ENCODE measurements at regions not wholly inside any gene's neighbourhood (a gene's known extent, or its start where the extent isn't known, plus 50 kb on each side); places are given as distances from the start of the nearest gene placed in this dataset.

- no peak overlapping the region for H3K4me3 ChIP-seq
- no peaks in the 10 kb centered on the region for H3K36me3 ChIP-seq
- no peak for DNase-seq
- H3K4me1 ChIP-seq: no peaks in the 10 kb centered on the region
- TF ChIP-seq POLR2A (IDR thresholded peaks at IDR 0.05): no peak
- no peak for TF ChIP-seq CTCF (IDR thresholded peaks at IDR 0.05)
- no peaks in the 10 kb centered on the region for H3K27me3 ChIP-seq
- no peak overlapping the region for H3K27ac ChIP-seq
- intact Hi-C loops (cut with DNase I; ENCODE audit: low total_unique reads): no loop called here
- H3K9me3 ChIP-seq: no peaks in the 10 kb centered on the region
Measured at GRCh38 chr12:87160848-87161601, 868.2 kb downstream of the C12orf50 start.

DNA sequence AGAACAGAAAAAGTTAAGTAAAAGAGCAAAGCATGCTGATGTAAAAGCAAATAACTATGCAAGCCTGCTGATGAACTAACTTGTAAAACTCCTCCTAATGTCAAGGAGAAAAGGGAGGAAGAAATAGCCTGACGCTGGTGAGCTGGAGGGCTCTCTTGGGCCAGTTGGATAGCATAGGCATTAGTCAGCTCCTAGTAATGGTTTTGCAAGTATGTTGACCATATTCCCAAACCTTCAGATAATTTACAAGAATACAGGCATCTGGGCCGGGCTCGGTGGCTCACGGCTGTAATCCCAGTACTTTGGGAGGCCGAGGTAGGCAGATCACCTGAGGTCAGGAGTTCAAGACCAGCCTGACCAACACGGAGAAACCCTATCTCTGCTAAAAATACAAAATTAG, 871.4 kb downstream of the C12orf50 start:
- Histone ChIP-seq H3K4me1 (no peaks in the 10 kb centered on the region), H3K27ac (no peak overlapping the region), H3K9me3 (no peaks in the 10 kb centered on the region), H3K27me3 (no peaks in the 10 kb centered on the region), H3K36me3 (no peaks in the 10 kb centered on the region), H3K4me3 (no peak overlapping the region)
- intact Hi-C loops (cut with DNase I; ENCODE audit: low total_unique reads): no loop called here
- no peak for TF ChIP-seq CTCF (IDR thresholded peaks at IDR 0.05)
- no peak for TF ChIP-seq POLR2A (IDR thresholded peaks at IDR 0.05)
- DNase-seq: no peak

DNA sequence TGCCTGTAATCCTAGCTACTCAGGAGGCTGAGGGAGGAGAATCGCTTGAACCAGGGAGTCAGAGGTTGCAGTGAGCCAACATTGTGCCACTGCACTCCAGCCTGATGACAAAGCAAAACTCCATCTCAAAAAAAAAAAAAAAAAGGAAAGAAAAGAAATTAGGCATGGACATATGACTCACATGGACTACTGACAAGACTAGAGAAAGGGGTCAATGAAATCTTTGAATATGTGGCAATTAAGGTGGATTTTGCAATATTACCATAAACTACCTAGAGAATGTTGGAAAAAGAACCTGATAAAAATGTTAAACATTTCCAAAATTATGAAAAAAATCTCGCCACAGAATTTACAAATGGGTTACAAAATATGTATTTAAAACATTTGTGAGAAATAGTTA, 873.6 kb downstream of the C12orf50 start:
- no peaks in the 10 kb centered on the region for H3K27me3 ChIP-seq
- H3K9me3 ChIP-seq: no peaks in the 10 kb centered on the region
- TF ChIP-seq CTCF (IDR thresholded peaks at IDR 0.05) (no peak), POLR2A (IDR thresholded peaks at IDR 0.05) (no peak)
- H3K4me1 ChIP-seq: no peaks in the 10 kb centered on the region
- H3K27ac ChIP-seq: no peak overlapping the region
- no peak for DNase-seq
- intact Hi-C loops (cut with DNase I; ENCODE audit: low total_unique reads): no loop called here
- no peak overlapping the region for H3K4me3 ChIP-seq
- H3K36me3 ChIP-seq: no peaks in the 10 kb centered on the region

DNA sequence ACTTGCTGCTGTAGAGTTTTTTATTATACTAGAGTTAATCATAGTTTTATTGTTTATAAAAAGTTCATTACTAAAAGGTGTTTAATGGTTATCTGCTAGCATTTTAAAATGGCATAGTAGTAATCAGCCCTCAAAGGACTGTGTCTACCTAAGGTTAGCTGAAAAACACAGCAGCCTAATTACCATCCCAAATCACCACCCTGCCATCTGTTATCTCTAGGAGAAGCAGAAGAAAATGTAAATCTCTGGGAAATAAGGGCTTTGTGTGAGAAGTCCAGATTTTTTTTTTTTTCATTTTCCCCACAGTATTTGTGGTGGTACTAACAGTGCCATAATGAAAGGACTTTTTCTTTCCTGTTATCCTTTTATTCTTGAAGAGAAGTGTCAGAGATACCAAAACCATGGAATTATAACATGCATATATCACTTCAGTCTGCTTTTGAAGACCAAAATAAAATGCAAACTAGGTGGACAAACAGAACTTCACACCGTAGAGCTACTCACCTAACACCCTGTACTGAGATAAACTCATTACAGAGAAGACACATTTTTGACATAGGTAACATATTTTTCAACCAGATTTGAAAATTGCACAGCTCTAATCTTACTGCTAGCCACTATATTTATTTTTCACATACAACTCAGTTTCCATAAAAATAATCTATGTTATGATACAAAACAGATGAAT, 876.2 kb downstream of the C12orf50 start:
- no peak for DNase-seq
- intact Hi-C loops (cut with DNase I; ENCODE audit: low total_unique reads): no loop called here

More for the DNA sequence above, 876.2 kb downstream of the C12orf50 start:
- Histone ChIP-seq H3K4me3 (no peak overlapping the region), H3K27me3 (no peaks in the 10 kb centered on the region), H3K36me3 (no peaks in the 10 kb centered on the region), H3K27ac (no peak overlapping the region), H3K9me3 (no peaks in the 10 kb centered on the region), H3K4me1 (no peaks in the 10 kb centered on the region)
- TF ChIP-seq CTCF (IDR thresholded peaks at IDR 0.05) (no peak), POLR2A (IDR thresholded peaks at IDR 0.05) (no peak)
